HG02852 (cell line): ENCODE measurements at regions not wholly inside any gene's neighbourhood (a gene's known extent, or its start where the extent isn't known, plus 50 kb on each side); places are given as distances from the start of the nearest gene placed in this dataset.
"Not testable (repeated sequence)": the region's sequence is repeated elsewhere in the genome, so short reads cannot be mapped to it uniquely, and the experiment has no call there.

Experiments used
- ATAC-seq: cut with Tn5 transposase; IDR thresholded peaks from one replicate; pipeline ENCODE4 v1.9.1; 2021; ENCODE audit warnings: mild to moderate bottlenecking, moderate library complexity; ENCODE audit not compliant: unreplicated experiment

DNA sequence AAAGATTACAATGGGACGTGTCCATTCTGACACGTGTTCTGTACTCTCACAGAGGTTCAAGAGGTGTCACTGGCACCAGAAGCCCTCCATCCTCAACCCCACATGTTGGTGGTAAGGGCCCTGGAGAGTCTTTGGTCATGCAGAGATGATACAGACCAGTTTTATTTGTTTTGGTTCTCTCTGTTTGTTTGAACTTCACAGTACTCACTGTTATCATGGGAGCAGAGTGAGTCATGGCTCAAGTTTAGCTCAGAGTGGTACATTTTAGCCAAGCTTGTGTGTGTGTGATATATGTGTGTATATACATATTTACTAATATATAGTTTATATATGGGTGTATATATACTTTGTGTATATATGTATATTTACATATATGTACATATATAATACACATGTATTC lies 935.6 kb downstream of the GRID1 start:
- no peak for ATAC-seq

DNA sequence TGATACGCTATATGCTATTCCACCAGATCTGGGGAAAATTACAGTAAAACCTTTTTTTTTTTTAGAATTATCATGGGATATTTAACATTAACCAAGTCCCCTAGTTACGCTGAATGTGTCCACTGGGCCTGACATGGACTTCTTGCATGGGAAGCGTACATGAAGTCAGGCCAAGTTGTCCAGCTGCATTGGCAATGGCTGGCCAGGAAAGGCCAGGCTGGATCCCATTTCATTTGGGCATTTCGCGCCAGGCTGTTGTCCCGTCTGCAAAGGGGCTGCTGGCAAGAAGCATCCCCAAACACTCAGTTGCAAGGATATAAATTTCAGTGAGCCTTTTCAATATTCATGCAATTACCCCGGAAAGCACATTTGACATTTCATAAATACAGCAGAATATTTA lies 933.3 kb downstream of the GRID1 start:
- ATAC-seq, result no peak

DNA sequence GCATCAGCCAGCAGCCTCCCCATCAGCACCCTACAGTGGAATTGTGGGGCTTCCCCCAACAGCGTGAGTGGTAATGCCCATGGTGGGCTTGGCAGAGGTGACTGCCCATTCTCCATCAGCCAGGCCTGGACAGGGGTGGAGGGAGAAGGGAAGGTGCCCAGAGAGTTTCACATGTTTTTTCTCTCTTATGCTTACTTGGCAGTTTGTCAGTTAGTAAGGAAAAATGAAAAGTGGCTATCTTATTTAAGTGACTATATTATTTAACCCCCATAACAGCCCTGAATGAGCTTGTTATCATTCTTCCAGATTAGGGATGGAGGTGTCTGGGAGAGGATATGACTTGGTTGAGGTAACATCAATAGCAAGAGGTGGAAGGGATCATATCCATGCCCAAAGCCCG lies 921.7 kb downstream of the GRID1 start:
- no peak for ATAC-seq

DNA sequence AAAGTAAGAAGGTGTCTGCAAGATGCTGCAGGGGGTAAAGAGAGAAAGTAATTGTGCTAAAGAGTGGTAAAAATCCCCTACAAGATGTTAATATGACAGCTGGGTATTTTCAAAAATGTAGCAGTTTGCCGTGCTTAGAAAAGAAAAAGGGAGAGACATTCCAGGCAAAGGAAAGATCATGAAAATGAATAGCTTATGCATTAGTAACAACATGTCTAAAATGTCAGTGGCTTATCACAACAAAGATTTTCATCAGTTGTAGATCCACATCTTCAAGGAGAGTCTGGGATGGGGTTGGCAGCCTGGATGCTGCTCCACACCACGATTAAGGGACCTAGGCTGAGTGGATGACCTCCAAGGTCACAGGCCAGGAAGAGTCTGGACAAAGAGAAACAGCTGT lies 920.9 kb downstream of the GRID1 start:
- ATAC-seq, result no peak

DNA sequence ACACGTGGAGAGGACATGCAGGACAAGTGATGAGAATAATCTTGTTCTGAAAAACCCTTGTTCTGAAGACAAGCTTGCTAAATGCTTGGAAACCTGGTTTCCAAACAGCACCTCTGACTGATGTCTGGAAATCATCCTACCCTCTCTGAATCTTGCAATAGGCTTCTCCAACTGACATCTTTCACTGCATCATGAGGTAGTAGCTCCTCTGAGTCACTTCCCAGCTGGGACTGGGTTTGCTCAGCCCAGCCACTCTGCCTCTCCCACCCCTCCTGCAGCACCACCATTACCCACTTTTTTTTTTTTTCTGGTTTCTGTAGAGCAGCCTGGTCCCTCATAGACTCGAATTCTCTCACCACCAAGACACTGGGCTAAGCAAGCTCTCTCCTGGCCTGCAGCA lies 919.8 kb downstream of the GRID1 start:
- ATAC-seq, result no peak

DNA sequence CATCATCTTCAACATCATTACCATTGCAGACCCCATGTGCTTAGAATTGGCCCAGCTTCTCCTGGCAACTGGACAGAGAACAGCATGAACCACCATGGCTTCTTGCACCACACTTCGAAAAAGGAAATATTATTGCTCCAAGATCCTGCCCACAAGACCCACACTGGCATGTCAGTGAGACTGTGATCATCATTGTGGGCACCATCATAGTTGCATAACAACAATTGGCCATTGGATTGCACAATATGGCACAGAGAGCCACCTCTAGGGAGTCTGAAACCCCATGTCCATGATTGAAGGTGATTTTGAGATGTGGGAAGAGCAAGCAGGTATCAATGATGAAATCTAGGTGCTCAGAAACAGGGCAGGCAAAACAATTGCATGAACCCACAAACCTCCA lies 918.9 kb downstream of the GRID1 start:
- no peak for ATAC-seq

DNA sequence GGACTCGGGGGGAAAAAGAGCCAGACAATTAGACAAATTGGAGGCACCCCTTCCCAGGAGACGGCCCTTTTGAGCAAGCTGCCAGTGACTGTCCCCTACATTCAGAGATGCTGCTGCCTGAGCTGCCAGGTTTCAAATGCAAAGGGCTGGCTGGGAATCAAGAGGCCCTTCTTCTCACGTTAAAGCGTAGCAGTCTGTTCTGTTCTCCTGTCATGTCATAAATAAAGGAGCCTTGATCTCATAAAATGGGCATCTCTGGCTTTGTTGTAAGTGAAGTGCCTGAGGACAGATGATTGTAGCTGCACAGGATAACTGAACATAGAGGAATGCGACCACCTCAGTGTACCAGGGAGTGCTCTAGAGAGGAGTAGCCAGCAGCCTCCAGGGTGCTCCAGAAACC lies 917.9 kb downstream of the GRID1 start:
- no peak for ATAC-seq

DNA sequence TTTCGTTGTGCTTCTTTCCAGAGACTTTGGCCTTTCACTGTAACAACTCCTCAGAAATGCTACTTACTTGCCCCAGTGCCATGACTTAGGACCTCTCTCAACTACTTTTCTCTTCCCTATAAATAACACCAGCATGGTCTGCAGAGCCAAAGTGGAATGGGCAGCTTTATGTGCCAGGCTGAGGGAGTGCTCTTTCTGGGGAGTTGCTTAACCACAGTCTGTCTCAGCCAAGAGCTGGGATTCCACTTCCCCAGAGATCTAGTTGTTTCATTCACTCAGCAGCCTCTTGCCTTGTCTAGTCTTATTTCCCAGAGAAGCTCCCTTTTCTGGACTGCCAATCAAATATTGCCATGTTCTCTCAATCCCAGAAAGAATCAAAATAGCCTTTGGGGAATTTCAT lies 912.2 kb downstream of the GRID1 start:
- no peak for ATAC-seq

DNA sequence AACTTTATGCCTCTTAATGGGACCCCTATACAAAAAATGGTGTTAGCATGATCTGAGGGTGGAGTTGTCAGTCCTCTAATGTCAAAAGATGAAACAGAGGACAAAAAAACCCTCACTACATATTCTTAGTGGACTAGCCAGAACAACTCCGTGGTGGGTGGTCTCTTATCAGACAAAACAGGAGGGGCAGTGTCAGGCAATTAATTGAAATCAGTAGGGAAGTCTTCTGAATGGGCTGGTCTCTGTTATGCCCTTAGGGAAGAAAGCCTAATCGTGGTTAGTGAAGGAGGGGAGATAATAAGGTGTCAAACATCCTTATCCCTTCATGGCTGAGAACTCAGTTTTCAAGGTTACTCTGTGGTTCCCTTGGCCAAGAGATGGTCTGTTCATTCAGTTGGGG lies 909.4 kb downstream of the GRID1 start:
- ATAC-seq, result no peak

DNA sequence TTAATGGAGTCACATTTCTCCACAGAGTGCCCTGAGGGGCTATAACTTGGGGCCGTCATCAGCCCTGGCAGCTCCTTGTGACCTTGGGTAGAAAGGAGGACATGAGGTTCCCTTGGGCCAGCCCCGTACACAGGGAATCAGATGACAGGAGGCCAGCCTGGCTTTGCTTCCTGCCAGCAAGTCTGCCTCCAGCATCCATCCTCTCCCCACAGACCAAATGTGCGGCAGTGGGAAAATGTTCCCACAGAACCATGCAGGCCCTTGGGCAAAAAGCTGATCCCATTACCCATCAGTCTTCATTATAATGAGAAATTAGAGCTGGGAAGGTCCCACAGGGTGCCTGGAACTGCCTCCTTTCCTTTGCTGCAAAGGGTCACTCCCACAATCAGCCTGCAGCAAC lies 908.3 kb downstream of the GRID1 start:
- ATAC-seq, result no peak

DNA sequence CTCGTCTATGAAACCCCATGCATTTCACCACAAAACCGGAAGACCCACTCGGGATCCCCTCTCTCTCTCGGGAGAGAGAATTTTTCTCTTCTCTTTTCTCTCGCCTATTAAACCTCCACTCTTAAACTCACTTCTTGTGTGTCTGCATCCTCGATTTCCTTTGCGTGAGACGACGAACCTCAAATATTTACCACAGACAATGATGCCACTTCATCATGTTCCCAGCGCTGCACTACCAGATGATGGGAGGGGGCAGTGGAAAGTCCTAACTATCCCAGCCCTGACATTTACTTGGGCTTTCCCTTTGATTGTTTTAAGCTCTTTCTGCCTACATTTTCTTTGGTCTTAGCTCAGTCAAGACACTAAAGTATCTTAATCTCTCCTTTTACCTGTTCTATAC lies 906.7 kb downstream of the GRID1 start:
- no peak for ATAC-seq

DNA sequence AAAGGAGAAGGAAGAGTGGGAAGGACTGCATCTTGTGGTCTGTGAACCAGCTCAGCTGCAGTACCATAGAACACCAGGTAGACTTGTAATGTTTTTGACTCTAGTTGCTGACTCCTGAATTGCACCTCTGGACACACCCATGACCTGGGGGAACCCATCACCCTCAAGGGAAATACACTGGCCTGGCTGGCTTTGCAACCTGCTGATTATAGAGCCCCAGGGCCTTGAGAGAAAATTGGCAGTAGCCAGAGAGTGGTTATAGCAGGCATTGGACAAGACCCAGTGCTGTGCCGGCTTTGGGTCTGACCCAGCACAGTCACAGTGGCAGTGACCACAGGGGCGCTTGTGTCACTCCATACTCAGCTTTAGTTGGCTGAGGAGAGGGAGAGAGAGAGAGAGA lies 902.3 kb downstream of the GRID1 start:
- ATAC-seq, result no peak

DNA sequence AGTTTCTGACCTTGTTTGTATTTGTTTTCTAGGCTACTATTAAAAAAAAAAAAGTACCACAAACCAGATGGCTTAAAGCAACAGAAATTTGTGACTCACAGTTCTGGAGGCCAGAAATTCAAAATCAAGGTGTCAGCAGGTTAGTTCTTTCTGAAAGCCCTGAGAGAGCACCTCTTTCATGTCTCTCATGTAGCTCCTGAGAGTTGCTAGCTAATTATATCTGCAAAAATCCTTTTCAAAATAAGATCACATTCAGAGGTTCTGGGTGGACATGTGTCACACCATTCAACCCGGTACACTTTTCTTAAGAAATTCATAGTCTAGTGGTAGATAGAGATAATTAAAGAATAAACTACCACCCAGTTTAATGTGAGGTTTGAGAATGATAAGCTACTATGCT lies 888.6 kb downstream of the GRID1 start:
- no peak for ATAC-seq

DNA sequence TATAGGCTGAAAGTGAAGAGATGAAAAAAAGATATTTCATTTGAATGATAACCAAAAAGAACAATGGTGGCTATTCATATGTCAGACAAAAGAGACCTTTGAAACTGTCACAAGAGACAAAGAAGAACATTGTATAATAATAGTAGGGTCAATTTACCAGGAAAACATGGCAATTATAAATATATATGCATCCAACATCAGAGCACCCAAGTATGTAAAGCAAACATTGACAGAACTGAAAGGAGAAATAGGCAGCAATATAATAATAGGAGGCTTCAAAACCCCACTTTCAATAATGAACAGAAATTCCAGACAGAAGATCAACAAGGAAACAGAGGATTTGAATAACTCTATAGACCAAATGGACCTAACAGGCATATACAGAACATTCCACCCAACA lies 876.2 kb downstream of the GRID1 start:
- no peak for ATAC-seq

DNA sequence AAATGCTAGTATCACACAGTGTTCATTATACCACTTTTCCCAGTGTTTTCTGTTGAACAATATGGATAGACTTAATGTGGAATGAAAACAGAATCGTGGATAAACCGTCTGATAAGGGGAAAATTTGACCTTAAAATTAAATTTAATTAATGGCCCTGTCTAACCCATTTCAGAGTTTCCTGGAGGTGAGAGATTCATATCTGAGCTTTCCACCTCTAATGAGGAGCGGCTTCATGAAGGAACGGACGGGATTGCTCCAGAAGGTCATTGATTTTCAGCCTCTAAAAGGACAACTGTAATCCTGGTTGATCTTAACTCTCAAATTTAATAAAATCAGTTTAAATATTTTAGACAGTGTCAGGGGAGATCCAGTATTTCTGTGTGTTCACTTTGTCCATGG lies 874.9 kb downstream of the GRID1 start:
- no peak for ATAC-seq

DNA sequence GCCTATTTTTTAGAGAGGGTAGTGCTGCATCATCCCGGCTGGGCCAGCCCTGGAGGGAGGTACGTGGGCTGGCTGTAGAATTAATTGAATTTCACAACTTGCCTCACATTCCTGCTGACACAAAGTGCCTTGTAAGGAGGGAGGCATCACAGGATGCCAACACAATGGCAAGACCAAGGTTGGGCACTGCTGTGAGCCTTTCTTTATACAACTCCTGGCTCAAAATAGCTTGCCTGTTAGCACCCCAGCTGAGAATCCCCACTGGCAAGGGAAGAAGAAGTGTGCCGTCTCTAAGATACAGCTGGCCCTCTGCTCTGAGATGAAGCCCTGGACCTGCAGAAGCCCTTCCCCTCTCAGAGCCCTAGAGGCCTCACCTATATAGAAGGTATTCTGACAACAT lies 873.9 kb downstream of the GRID1 start:
- ATAC-seq, result no peak

DNA sequence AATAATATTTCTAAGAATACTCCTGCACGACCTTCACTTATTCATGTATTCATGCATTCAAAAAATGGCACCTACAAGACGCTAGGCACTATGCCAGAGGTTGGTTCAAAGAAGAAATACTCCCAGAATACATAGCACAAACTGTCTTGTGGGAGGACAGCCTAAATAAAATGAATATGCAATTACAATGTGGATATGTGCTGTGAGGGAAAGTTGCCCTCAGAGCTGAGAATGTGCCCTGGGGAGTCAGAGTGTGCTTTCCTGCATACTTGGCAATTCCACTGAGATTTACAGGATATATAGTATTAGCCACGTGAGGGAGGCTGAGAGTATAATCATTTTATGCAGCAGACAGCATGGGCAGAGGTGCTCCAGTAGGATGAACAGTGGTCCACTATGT lies 872.9 kb downstream of the GRID1 start:
- no peak for ATAC-seq

DNA sequence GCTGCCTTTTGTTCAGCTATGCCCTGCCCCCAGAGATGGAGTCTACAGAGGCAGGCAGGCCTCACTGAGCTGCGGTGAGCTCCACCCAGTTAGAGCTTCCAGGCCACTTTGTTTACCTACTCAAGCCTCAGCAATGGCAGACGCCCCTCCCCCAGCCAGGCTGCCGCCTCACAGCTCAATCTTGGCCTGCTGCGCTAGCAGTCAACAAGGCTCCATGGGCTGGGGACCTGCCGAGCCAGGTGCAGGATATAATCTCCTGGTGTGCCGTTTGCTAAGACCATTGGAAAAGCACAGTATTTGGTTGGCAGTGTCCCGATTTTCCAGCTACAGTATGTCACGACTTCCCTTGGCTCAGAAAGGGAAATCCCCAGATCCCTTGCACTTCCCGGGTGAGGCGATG lies 862.0 kb downstream of the GRID1 start:
- ATAC-seq, result not testable (repeated sequence)

DNA sequence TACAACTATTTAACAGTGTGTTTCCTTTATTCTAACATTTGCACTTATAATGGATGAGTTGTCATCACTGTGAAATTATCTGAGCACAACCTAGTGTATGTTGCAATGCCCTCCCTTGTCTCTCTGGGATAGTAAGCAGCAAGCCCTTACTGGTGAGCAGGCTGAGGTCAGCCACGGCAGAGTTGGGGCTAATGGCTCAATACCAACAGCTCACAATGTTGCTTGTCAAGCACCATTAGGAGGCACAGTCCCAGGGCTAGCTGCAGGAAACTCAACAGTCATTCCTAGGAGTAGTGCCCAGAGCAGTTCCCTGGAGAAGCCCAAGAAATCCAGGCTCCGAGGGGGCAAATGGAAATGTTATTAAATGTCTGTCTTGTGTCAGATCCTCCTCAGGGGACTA lies 858.4 kb downstream of the GRID1 start:
- no peak for ATAC-seq

DNA sequence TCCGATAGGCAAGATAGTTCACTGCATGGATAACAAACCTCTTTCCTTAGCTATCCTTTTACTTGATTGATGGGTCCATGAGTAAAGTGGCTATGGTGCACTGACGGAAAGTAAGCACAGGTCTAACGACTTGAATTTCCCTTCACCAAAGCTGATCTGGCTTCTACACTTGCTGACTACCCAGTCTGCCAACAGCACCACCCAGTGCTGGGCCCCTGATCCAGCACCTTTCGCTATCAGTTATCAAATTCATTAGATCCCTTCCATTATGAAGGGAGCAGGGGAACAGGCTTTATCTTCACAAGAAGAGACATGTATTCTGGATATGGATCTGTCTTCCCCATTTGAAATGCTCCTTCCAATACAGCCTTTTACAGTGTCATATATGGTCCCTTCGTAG lies 855.9 kb downstream of the GRID1 start:
- no peak for ATAC-seq

DNA sequence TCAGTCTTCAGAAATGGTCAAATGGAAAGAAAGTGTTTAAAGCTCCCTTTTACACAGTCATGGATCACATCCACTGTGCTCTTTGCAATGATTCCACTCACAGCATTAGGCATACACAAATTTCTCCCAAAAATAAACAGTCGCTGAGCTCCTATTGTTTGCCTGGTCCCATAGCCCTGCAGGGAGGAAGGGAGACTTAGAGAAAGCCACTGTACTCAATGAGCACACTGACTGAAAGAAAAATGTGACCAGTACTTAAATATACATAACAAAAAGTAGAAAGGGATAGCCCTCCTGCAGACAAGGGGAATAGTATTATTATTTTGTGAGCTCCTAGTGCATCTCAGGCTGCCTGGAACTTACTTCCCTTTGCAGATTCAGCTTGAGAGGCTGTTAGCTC lies 853.2 kb downstream of the GRID1 start:
- ATAC-seq, result no peak

DNA sequence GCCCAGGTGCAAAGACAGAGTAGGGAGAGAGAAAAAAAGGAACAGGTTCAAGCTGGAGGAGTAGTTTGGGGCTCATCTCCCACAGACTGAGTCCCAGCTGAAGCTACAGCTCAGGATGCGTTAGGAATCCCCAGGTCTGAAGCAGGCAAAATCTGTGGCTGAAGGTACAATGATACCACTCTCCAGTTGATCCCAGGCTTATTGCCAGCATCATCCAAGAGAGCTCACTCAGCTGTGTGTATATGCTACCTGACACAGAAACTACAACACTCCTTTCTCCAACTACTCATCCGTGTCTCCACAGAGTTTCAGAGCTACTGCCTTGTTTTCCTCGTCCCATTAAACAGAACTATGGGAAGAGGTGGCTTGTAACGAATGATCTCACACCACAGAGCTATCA lies 851.3 kb downstream of the GRID1 start:
- ATAC-seq, result no peak

DNA sequence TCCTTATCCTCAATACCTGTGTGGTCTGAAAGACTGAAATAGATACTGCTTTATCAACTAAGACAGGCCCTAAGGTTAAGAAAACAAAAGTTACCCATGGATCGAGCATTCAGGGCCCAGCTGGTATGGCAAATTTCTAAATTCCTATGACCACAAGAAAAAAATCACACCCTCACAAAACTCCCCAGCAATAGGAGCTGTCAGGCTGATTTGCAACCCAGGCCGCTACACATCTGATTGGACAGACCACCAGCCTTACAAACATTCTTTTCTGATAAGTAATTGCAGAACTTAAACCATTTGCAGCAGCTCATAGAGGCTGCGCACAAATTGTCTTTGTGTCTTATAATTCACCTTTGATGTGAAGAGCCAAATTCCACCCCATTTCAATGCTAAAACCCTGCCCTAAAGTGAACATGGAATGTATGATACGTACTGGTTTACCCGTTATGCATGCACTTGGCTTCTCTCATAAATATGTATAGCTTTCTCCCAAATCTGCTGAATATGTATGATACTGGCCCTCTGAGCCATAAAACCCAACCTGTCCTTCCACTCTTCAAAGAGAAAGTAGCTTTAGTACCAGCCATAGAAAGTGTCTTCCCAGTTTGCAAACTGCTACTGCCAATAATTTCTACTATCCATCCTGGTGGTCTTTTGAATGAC lies 842.5 kb downstream of the GRID1 start:
- no peak for ATAC-seq
